Astrocyte of the cerebellum (primary cell): ENCODE measurements at regions not wholly inside any gene's neighbourhood (a gene's known extent, or its start where the extent isn't known, plus 50 kb on each side); places are given as distances from the start of the nearest gene placed in this dataset.

Source experiments
- DNase-seq: peaks from one replicate; pipeline ENCODE4 v3.0.0-alpha.2; 2011; ENCODE audit warnings: low read depth
- H3K4me3 ChIP-seq: 2 replicates; pipeline ENCODE4 v1.5.1; 2011; ENCODE audit warnings: mild to moderate bottlenecking, low read depth, low read length, moderate library complexity
- in situ Hi-C: cut with HindIII; loops from 2 replicates; pipeline ENCODE4 v1.10.0; 2017; ENCODE audit warnings: low sequenced_read_pairs
- TF ChIP-seq, protein P1 (sequence below): IDR thresholded peaks from 2 replicates; pipeline ENCODE4 v1.5.1; 2012; ENCODE audit warnings: low read length, low read depth, moderate library complexity, mild to moderate bottlenecking; ENCODE audit errors: missing control alignments

DNA sequence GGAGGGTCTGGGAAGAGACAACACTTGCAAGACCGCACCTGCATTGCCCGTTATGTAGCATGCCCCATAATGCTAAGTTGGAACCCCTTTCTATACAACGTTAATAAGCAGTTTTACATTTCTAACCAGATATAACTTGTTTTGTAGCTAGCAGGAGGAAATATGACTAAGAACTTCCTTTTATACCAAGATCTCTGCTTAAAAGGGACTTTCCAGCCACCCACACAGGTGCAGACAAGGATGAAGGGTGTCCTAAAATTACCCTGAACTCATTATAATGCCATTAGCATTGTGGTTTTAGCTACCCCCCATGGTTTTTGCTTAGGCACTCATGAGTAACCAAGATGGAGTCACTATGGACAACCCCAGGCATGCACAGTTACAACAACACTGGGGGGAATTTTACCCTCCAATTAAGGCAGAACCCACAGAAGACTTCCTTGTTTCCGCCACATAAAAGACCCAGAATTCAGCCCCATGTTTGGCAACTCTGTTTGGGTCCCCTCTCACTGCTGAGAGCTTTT lies 362.8 kb downstream of the CBLN2 start:
- H3K4me3 ChIP-seq: no peak overlapping the region
- TF ChIP-seq, protein P1, sequence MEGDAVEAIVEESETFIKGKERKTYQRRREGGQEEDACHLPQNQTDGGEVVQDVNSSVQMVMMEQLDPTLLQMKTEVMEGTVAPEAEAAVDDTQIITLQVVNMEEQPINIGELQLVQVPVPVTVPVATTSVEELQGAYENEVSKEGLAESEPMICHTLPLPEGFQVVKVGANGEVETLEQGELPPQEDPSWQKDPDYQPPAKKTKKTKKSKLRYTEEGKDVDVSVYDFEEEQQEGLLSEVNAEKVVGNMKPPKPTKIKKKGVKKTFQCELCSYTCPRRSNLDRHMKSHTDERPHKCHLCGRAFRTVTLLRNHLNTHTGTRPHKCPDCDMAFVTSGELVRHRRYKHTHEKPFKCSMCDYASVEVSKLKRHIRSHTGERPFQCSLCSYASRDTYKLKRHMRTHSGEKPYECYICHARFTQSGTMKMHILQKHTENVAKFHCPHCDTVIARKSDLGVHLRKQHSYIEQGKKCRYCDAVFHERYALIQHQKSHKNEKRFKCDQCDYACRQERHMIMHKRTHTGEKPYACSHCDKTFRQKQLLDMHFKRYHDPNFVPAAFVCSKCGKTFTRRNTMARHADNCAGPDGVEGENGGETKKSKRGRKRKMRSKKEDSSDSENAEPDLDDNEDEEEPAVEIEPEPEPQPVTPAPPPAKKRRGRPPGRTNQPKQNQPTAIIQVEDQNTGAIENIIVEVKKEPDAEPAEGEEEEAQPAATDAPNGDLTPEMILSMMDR: no peak
- in situ Hi-C loops: no loop called here
- DNase-seq: no peak

DNA sequence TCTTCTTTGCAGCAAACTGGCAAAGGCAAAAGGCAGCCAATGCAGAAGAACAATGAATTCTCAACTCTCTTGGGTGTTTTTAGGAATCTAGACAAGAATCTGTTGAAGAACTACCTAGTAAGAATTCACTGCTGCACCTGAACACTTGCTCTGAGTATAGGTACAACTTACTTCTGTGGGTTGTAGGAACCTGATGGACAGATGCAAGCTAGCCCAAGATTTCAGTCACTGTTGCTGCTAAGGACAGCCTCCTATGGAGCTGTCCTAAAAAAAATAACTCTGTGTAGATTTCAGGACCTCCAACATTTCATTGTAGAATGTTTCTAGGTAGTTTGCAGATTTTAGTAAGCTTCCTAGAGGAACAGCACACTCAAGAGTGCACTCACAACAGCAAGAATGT lies 363.5 kb downstream of the CBLN2 start:
- in situ Hi-C loops: no loop called here
- DNase-seq: no peak
- TF ChIP-seq, protein P1: no peak
- H3K4me3 ChIP-seq: no peak overlapping the region

DNA sequence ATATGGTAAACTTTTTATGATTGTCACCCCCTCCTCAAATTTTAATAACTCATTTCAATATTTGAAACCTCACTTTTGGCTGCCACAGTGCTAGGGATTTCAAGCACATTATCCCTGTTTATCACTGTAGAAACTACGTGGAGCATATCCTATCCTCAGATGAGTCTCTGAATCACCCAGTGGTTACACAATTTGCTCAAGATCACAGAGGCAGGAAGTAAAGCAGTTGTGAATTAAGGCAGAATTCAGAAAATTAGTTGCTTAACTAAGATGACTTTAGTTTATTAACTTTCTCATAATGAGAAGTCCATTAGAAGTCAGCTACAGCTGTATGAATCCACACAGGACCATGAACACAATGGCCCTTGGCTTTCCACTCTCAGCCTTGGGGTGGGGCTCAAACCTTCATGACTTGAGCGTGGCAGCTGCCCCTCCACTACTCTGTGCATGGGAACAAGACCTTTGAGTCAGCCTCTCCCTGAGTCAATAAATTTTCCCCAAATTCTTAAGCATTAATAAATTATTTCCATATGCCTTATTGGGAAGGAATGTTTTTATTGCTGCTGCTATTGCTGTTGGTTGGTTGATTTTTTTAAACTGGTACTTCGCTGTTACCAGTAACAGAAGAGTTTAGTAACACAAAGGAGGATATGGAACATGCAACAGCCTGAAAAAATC lies 369.0 kb downstream of the CBLN2 start:
- TF ChIP-seq, protein P1: no peak
- no peak for DNase-seq
- no peak overlapping the region for H3K4me3 ChIP-seq
- in situ Hi-C loops: no loop called here

DNA sequence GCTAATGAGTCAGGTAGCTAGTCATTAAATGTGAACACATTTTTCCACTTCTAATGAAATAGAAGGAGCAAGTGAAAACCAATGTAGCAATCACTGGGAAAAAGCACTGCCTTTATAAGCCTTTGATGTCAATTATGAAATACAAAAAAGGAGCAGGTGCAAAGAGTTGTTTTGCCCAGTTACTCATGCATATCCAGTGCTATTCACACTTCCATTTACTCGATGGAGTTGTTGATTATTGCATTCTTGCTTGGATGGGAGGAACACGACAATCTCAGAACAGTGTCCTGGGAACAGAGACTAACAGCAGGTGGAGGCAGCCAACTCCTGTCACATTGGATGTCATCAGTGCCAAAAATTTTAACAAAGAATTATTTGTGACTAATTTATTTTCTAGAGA lies 372.5 kb downstream of the CBLN2 start:
- DNase-seq: no peak
- no peak overlapping the region for H3K4me3 ChIP-seq
- TF ChIP-seq, protein P1: no peak
- in situ Hi-C loops: no loop called here

DNA sequence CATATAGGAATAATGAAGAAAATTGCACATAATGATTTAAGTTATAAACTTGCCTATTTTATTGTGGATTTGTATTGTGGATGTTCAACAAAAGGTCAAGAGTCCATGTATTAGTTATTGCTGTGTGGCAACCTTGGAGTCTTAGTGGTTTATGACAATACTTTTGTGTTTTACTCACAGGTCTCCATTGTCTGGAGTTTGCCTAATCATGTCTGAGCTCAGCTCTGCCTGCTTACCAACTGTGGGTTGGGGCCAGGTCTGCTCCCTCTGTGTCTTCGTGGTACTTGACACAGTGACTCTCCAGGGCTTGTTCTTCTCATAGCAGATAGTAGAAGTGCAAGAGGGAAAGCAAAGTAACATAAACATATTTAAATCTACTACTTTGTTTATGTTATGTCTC lies 382.5 kb downstream of the CBLN2 start:
- in situ Hi-C loops: no loop called here
- TF ChIP-seq, protein P1: no peak
- no peak overlapping the region for H3K4me3 ChIP-seq
- DNase-seq: no peak

DNA sequence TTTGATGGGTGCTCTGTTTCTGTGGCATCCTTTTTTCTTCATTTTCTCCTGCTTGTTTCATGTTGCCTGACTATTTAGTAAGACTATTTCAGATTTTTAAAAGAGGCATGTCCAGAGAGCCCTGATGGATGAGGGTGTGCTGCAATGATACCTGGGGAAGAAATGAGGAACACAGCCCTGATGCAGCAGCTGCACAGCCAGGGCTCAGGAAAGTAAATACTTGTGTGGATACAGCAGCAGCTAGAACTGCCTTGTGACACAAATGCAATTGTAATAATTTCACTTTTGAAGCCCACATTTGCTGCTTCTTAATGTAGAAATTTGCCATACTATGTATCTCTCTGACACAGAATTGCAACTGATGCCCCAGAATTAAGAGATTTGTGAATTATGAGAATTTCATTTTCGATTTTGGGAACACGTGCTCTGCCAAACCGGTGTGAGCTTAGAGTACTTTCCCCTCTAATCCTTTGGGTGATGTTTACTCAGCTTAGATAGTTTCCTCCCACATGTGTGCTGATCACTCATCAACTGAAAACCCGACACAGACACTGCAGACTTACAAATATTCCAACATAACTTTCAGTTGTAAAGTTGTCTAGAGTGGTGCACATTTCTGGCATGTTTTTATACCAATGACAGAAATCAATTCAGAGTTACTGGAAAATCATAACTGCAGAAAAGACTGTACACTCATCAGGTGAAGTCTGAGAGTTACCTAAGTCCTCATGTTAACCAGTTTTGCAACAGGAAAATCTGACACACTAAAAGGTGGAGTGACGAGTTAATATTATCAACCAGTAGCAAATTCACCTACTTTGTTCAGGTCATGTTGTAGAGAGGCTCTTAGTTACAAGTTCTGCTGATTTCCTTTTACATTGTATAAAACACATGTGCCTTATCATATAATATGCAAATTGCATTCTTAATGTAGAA lies 383.4 kb downstream of the CBLN2 start:
- in situ Hi-C loops: no loop called here
- H3K4me3 ChIP-seq: no peak overlapping the region

More for the DNA sequence above, 383.4 kb downstream of the CBLN2 start:
- no peak for DNase-seq
- TF ChIP-seq, protein P1: no peak
